Gastrocnemius medialis (tissue), 4 donors: ENCODE measurements at regions not wholly inside any gene's neighbourhood (a gene's known extent, or its start where the extent isn't known, plus 50 kb on each side); places are given as distances from the start of the nearest gene placed in this dataset.

Experiments
- ATAC-seq, 2 donors: fragments of 150-250 bp; one replicate each; pipeline ENCODE4 v1.9.1; 2016
- DNase-seq, 2 donors: peaks; one replicate each; pipeline ENCODE4 v3.0.0-alpha.2; 2019
- H3K27ac ChIP-seq, 4 donors: fragments of 200-600 bp; sonication (generic); 1 replicate in 1 of 4; 2 replicates in 3 of 4; pipeline ENCODE4 v1.5.1; 2016 to 2018; ENCODE audit warnings: mild to moderate bottlenecking in 2 of 4, moderate library complexity in 1 of 4
- H3K27me3 ChIP-seq, 3 donors: fragments of 200-600 bp; sonication (generic) in 2 of 3; 1 replicate in 1 of 3; 2 replicates in 2 of 3; pipeline versions ENCODE4 v1.5.1 to v1.6.0; 2016 to 2019; ENCODE audit warnings: mild to moderate bottlenecking in 1 of 3, moderate library complexity in 1 of 3
- H3K36me3 ChIP-seq, 2 donors: fragments of 200-600 bp; sonication (generic) in 1 of 2; one replicate each; pipeline ENCODE4 v1.5.1; 2017 to 2018
- H3K4me1 ChIP-seq, 2 donors: fragments of 200-600 bp; sonication (generic) in 1 of 2; one replicate each; pipeline ENCODE4 v1.5.1; 2016 to 2017; ENCODE audit warnings: mild to moderate bottlenecking in 2 of 2
- H3K4me3 ChIP-seq, 4 donors: fragments of 200-600 bp; sonication (generic) in 3 of 4; 1 replicate in 1 of 4; 2 replicates in 3 of 4; pipeline ENCODE4 v1.5.1; 2016 to 2019; ENCODE audit warnings: mild to moderate bottlenecking in 2 of 4
- H3K9me3 ChIP-seq, 3 donors: fragments of 200-600 bp; sonication (generic) in 2 of 3; 1 replicate in 1 of 3; 2 replicates in 2 of 3; pipeline ENCODE4 v1.5.1; 2016 to 2019
- POLR2A ChIP-seq, 2 donors: fragments of 450-650 bp; IDR thresholded peaks; one replicate each; pipeline ENCODE4 v1.6.1; 2017; ENCODE audit warnings: antibody characterized with exemption in 2 of 2, mild to moderate bottlenecking in 2 of 2, moderate library complexity in 2 of 2
- in situ Hi-C, 4 donors: fragments of 200-750 bp; cut with MboI; loops; one replicate each; pipeline versions ENCODE4 v1.15.0 to v1.8.0; 2017; ENCODE audit warnings: low sequenced_read_pairs in 4 of 4
- intact Hi-C: fragments of 100-400 bp; cut with DNase I; formaldehyde crosslinking; loops from one replicate; pipeline ENCODE4 v1.15.1; 2023; ENCODE audit warnings: low total_unique reads
- TF ChIP-seq, protein P1 (sequence below), 5 experiments: fragments of 450-650 bp in 3 of 5; fragments of 200-600 bp in 2 of 5; sonication (generic) in 2 of 5; IDR thresholded peaks in 4 of 5; conservative IDR thresholded peaks in 1 of 5; 1 replicate in 4 of 5; 2 replicates in 1 of 5; pipeline ENCODE4 v1.5.1; 2016 to 2019; ENCODE audit warnings: antibody characterized with exemption in 5 of 5, mild to moderate bottlenecking in 3 of 5, moderate library complexity in 3 of 5

DNA sequence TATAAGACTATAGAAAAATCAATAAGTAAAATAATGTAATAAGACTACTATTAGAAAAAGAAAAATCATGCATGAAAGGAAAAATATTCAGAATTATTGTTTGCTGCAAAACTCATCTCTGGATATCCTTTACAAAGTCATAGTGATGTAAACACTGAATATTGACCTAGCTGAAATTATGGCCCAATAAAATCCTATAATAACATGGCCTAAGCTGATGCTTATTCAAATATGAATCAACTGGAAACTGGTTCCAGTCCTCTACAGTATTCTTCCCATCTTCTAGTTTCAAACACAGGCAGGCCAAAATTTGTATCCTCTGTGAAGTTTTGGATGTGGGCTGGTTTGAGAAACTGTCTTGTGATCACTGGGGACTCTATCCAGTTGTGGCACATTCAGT lies 134.5 kb downstream of the CNTN3 start:
- H3K9me3 ChIP-seq = no peaks in the 10 kb centered on the region
- DNase-seq (no peak), ATAC-seq (no peak)
- H3K36me3 ChIP-seq = no peaks in the 10 kb centered on the region
- TF ChIP-seq POLR2A (IDR thresholded peaks at IDR 0.05) = no peak
- TF ChIP-seq, protein P1, sequence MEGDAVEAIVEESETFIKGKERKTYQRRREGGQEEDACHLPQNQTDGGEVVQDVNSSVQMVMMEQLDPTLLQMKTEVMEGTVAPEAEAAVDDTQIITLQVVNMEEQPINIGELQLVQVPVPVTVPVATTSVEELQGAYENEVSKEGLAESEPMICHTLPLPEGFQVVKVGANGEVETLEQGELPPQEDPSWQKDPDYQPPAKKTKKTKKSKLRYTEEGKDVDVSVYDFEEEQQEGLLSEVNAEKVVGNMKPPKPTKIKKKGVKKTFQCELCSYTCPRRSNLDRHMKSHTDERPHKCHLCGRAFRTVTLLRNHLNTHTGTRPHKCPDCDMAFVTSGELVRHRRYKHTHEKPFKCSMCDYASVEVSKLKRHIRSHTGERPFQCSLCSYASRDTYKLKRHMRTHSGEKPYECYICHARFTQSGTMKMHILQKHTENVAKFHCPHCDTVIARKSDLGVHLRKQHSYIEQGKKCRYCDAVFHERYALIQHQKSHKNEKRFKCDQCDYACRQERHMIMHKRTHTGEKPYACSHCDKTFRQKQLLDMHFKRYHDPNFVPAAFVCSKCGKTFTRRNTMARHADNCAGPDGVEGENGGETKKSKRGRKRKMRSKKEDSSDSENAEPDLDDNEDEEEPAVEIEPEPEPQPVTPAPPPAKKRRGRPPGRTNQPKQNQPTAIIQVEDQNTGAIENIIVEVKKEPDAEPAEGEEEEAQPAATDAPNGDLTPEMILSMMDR (IDR thresholded peaks at IDR 0.05 in 4 of 5, conservative IDR thresholded peaks at IDR 0.05 in 1 of 5) = no peak
- intact Hi-C loops (no loop called here), in situ Hi-C loops (no loop called here)
- H3K27me3 ChIP-seq = no peaks in the 10 kb centered on the region
- no peak overlapping the region for H3K27ac ChIP-seq
- no peaks in the 10 kb centered on the region for H3K4me1 ChIP-seq
- no peak overlapping the region for H3K4me3 ChIP-seq

DNA sequence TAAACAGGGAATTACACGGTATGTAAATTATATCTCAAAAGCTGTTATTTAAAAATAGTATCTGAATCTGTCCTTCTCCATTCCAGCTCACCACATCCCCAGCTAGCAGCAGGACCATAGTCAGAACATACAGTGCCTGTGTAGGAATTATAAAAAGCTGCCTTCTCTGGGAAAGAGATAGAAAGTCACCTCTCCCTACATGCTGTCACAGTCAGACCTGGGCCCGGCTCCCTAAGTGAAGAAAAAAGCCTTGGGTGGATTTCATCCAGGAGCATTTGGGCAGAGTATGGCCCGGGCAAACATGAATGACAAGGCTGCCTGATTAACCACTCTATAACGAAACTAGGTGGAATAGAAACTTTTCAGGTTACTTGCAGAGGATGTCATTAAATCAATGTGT lies 144.1 kb downstream of the CNTN3 start:
- no peaks in the 10 kb centered on the region for H3K36me3 ChIP-seq
- H3K9me3 ChIP-seq = no peaks in the 10 kb centered on the region
- no peaks in the 10 kb centered on the region for H3K4me1 ChIP-seq
- in situ Hi-C loops = no loop called here
- DNase-seq (no peak), ATAC-seq (no peak)
- intact Hi-C loops = no loop called here
- TF ChIP-seq, protein P1 (IDR thresholded peaks at IDR 0.05 in 4 of 5, conservative IDR thresholded peaks at IDR 0.05 in 1 of 5) = no peak
- no peak for TF ChIP-seq POLR2A (IDR thresholded peaks at IDR 0.05)
- H3K4me3 ChIP-seq = no peak overlapping the region
- no peaks in the 10 kb centered on the region for H3K27me3 ChIP-seq
- no peak overlapping the region for H3K27ac ChIP-seq

DNA sequence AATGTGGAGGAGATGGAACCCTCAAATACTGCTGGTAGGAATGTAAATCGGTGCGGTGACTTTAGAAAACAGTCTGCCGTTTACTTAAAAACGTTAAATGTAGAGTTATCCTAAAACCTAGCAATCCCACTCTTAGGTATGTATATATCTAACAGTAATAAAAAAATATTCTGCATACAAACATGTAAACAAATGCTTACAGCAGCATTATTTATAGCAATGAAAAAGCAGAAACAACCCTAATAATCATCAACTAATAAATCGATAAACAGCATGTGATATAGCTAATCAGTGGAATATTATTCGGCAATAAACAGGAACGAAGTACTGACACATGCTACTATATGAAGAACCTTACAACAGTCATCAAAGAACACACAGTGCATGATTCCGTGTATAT lies 144.7 kb downstream of the CNTN3 start:
- ATAC-seq (no peak), DNase-seq (no peak)
- Histone ChIP-seq H3K27ac (no peak overlapping the region), H3K36me3 (no peaks in the 10 kb centered on the region), H3K27me3 (no peaks in the 10 kb centered on the region), H3K9me3 (no peaks in the 10 kb centered on the region), H3K4me1 (no peaks in the 10 kb centered on the region), H3K4me3 (no peak overlapping the region)
- intact Hi-C loops (no loop called here), in situ Hi-C loops (no loop called here)
- TF ChIP-seq, protein P1 (IDR thresholded peaks at IDR 0.05 in 4 of 5, conservative IDR thresholded peaks at IDR 0.05 in 1 of 5) = no peak
- TF ChIP-seq POLR2A (IDR thresholded peaks at IDR 0.05) = no peak

DNA sequence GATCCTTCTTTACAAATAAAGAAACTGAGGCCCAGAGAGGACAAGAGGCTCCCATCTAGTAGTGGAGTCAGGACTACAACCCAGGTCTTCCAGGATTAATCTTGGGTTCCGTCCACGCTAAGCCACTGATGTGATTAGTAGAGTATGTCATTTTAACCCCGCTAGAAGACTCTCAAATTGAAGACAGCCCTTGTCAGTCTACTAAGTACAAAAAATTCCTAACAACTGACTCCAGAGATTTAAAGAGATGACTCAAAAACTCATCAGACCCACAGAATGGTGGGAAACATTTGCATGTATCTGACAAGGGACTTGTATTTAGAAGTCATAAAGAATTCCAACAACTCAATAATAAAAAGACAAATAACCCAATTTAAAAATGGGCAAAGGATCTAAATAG lies 145.3 kb downstream of the CNTN3 start:
- H3K27ac ChIP-seq = no peak overlapping the region
- no peak for ATAC-seq
- in situ Hi-C loops = no loop called here
- no peaks in the 10 kb centered on the region for H3K27me3 ChIP-seq
- intact Hi-C loops = no loop called here
- no peaks in the 10 kb centered on the region for H3K9me3 ChIP-seq
- H3K4me3 ChIP-seq = no peak overlapping the region
- H3K36me3 ChIP-seq = no peaks in the 10 kb centered on the region
- no peaks in the 10 kb centered on the region for H3K4me1 ChIP-seq
- TF ChIP-seq, protein P1 (IDR thresholded peaks at IDR 0.05 in 4 of 5, conservative IDR thresholded peaks at IDR 0.05 in 1 of 5) = no peak
- TF ChIP-seq POLR2A (IDR thresholded peaks at IDR 0.05) = no peak
- DNase-seq = no peak

GRCh38 chr3:74465715-74466410 lies 148.6 kb downstream of the CNTN3 start:
- H3K36me3 ChIP-seq = no peaks in the 10 kb centered on the region
- no peaks in the 10 kb centered on the region for H3K9me3 ChIP-seq
- no peak for DNase-seq
- H3K27me3 ChIP-seq = no peaks in the 10 kb centered on the region
- in situ Hi-C loops (no loop called here), intact Hi-C loops (no loop called here)
- H3K4me1 ChIP-seq = no peaks in the 10 kb centered on the region
- no peak for TF ChIP-seq POLR2A (IDR thresholded peaks at IDR 0.05)
- TF ChIP-seq, protein P1 (IDR thresholded peaks at IDR 0.05 in 4 of 5, conservative IDR thresholded peaks at IDR 0.05 in 1 of 5) = no peak
- no peak for ATAC-seq
- no peak overlapping the region for H3K4me3 ChIP-seq
- no peak overlapping the region for H3K27ac ChIP-seq
